Stomach smooth muscle (tissue), 2 donors: ENCODE measurements at regions not wholly inside any gene's neighbourhood (a gene's known extent, or its start where the extent isn't known, plus 50 kb on each side); places are given as distances from the start of the nearest gene placed in this dataset.

ENCODE experiments used
- H3K27ac ChIP-seq: one replicate; pipeline ENCODE4 v1.7.0; 2013; ENCODE audit warnings: mild to moderate bottlenecking, low read length, inconsistent platforms
- H3K27me3 ChIP-seq, 2 donors: one replicate each; pipeline ENCODE4 v1.7.0; 2013; ENCODE audit warnings: low read length in 2 of 2; ENCODE audit not compliant: insufficient read depth in 2 of 2, control insufficient read depth in 1 of 2
- H3K36me3 ChIP-seq, 2 donors: one replicate each; pipeline ENCODE4 v1.7.0; 2013; ENCODE audit warnings: low read length in 2 of 2; ENCODE audit not compliant: control insufficient read depth in 2 of 2, insufficient read depth in 2 of 2
- H3K4me1 ChIP-seq: one replicate; pipeline ENCODE4 v1.7.0; 2013; ENCODE audit warnings: low read length; ENCODE audit not compliant: control insufficient read depth, insufficient read depth
- H3K4me3 ChIP-seq, 2 donors: one replicate each; pipeline ENCODE4 v1.7.0; 2013; ENCODE audit warnings: low read length in 2 of 2
- H3K9ac ChIP-seq, 2 donors: one replicate each; pipeline ENCODE4 v1.7.0; 2013; ENCODE audit warnings: low read length in 2 of 2, mild to moderate bottlenecking in 1 of 2
- H3K9me3 ChIP-seq, 2 donors: one replicate each; pipeline ENCODE4 v1.7.0; 2013; ENCODE audit warnings: low read length in 2 of 2; ENCODE audit not compliant: control insufficient read depth in 2 of 2
- donor health status: healthy.
- donor health status: Pancreatic carcinoma.

DNA sequence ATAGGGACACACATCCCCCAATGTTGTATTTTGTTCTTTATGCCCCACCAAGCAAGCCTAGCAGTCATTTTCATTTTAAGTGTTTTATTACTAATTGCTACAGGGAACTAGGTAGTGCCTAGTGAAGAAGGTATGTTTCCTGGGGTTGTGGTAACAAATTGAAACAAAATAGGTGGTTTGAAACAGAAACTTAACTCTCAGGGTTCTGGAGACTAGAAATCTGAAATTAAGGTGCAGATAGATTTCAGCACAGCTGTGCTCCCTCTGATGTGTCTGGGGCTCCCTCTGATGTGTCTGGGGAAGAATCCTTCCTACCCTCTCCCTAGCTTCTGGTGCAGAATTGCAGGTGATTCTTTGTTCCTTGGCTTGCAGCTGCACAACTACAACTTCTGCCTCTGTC is 390.1 kb downstream of the ZFHX3 start:
- Histone ChIP-seq H3K36me3 (no peaks in the 10 kb centered on the region), H3K9ac (no peak overlapping the region), H3K4me3 (no peak overlapping the region), H3K27me3 (no peaks in the 10 kb centered on the region), H3K4me1 (no peaks in the 10 kb centered on the region), H3K9me3 (no peaks in the 10 kb centered on the region), H3K27ac (no peak overlapping the region)

DNA sequence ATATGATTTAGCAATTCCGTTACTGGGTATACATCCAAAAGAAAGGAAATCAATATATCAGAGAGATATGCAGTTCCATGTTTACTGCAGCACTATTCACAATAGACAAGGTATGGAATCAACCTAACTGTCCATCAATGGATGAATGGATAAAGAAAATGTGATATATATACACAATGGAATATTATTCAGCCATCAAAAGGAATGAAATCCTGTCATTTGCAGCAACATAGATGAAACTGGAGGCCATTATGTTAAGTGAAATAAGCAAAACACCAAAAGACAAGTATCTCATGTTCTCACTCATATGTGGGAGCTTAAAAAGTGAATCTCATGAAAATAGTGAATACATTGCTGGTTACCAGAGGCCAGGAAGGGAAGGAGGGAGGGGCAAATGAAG is 390.8 kb downstream of the ZFHX3 start:
- no peaks in the 10 kb centered on the region for H3K4me1 ChIP-seq
- H3K4me3 ChIP-seq = no peak overlapping the region
- no peaks in the 10 kb centered on the region for H3K27me3 ChIP-seq
- no peak overlapping the region for H3K9ac ChIP-seq
- no peaks in the 10 kb centered on the region for H3K36me3 ChIP-seq
- H3K27ac ChIP-seq = no peak overlapping the region
- H3K9me3 ChIP-seq = no peaks in the 10 kb centered on the region

DNA sequence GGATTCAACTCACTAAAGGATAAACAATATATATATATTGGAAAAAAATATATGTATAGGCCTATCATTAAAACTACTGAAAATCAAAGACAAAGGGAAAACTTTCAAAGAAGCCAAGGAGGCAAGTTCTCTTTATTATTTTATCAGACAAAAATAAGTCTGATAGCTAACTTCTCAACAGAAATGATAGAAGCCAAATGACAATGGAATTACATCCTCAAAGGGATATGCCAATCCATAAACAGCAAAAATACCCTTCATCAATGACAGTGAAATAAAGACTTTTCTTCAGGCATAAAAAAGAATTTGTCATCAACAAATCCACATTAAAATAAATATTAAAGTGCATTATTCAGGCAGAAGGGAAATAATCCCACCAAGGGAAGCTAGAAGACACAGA is 393.4 kb downstream of the ZFHX3 start:
- H3K27ac ChIP-seq = no peak overlapping the region
- no peaks in the 10 kb centered on the region for H3K9me3 ChIP-seq
- no peaks in the 10 kb centered on the region for H3K36me3 ChIP-seq
- H3K9ac ChIP-seq = no peak overlapping the region
- no peaks in the 10 kb centered on the region for H3K4me1 ChIP-seq
- no peaks in the 10 kb centered on the region for H3K27me3 ChIP-seq
- H3K4me3 ChIP-seq = no peak overlapping the region

GRCh38 chr16:72649254-72649944 is 398.5 kb downstream of the ZFHX3 start:
- Histone ChIP-seq H3K4me1 (no peaks in the 10 kb centered on the region), H3K9me3 (no peaks in the 10 kb centered on the region), H3K27me3 (no peaks in the 10 kb centered on the region), H3K9ac (no peak overlapping the region), H3K4me3 (no peak overlapping the region), H3K27ac (no peak overlapping the region), H3K36me3 (no peaks in the 10 kb centered on the region)

GRCh38 chr16:72646615-72647014 is 401.3 kb downstream of the ZFHX3 start:
- Histone ChIP-seq H3K27ac (no peak overlapping the region), H3K36me3 (no peaks in the 10 kb centered on the region), H3K4me1 (no peaks in the 10 kb centered on the region), H3K27me3 (no peaks in the 10 kb centered on the region), H3K4me3 (no peak overlapping the region), H3K9me3 (no peaks in the 10 kb centered on the region), H3K9ac (no peak overlapping the region)

GRCh38 chr16:72645538-72645937 is 402.4 kb downstream of the ZFHX3 start:
- no peak overlapping the region for H3K9ac ChIP-seq
- H3K36me3 ChIP-seq = no peaks in the 10 kb centered on the region
- no peak overlapping the region for H3K4me3 ChIP-seq
- no peaks in the 10 kb centered on the region for H3K9me3 ChIP-seq
- no peaks in the 10 kb centered on the region for H3K27me3 ChIP-seq
- no peak overlapping the region for H3K27ac ChIP-seq
- no peaks in the 10 kb centered on the region for H3K4me1 ChIP-seq

DNA sequence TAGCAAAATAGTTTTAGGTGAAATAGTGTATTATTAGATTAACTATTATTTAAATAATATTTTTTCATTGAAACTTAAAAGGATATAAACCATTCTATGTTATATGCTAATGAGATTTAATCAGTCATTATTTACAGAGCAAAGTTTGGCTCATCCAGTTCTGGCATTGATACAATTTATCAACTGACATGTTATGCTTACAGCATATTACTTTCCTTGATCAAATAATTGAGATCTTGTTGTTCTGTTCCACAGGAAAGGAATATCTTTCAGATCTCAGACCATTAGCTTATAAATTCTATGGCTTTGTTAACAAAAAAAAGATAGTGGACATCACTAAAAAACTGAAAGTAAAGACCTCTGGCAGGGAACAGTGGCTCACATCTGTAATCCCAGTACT is 403.0 kb downstream of the ZFHX3 start:
- Histone ChIP-seq H3K27ac (no peak overlapping the region), H3K4me1 (no peaks in the 10 kb centered on the region), H3K9me3 (no peaks in the 10 kb centered on the region), H3K9ac (no peak overlapping the region), H3K36me3 (no peaks in the 10 kb centered on the region), H3K27me3 (no peaks in the 10 kb centered on the region), H3K4me3 (no peak overlapping the region)

GRCh38 chr16:72639494-72639893 is 408.4 kb downstream of the ZFHX3 start:
- H3K4me1 ChIP-seq = no peaks in the 10 kb centered on the region
- H3K27ac ChIP-seq = no peak overlapping the region
- no peak overlapping the region for H3K4me3 ChIP-seq
- no peaks in the 10 kb centered on the region for H3K36me3 ChIP-seq
- no peak overlapping the region for H3K9ac ChIP-seq
- H3K9me3 ChIP-seq = peaks cover 0 to 2% of the 10 kb centered on the region in 2 donors
- no peaks in the 10 kb centered on the region for H3K27me3 ChIP-seq

GRCh38 chr16:72637306-72637705 is 410.6 kb downstream of the ZFHX3 start:
- no peak overlapping the region for H3K27ac ChIP-seq
- H3K9ac ChIP-seq = no peak overlapping the region
- no peaks in the 10 kb centered on the region for H3K36me3 ChIP-seq
- H3K27me3 ChIP-seq = no peaks in the 10 kb centered on the region
- H3K4me3 ChIP-seq = no peak overlapping the region
- H3K9me3 ChIP-seq = peaks cover 0 to 2% of the 10 kb centered on the region in 2 donors
- no peaks in the 10 kb centered on the region for H3K4me1 ChIP-seq

DNA sequence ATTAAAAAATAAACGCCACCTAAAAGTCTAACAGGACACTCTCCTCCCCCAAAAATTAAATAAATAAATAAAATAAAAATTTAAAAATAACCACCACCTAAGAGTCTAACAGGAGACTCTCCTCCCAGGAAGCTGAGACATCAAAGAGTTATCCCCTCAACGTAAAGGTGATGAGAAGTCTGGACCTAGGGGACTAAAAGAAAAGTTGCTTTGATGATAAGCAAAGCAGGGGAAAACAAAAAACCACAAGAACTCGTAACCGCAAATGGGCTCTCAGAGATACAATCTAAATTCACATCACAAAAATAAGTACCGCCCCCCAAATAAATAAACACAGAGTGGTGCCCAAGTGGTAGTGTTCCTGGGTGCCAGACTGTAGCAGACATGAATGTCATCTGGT is 412.2 kb downstream of the ZFHX3 start:
- Histone ChIP-seq H3K27me3 (no peaks in the 10 kb centered on the region), H3K36me3 (no peaks in the 10 kb centered on the region), H3K9ac (no peak overlapping the region), H3K4me1 (no peaks in the 10 kb centered on the region), H3K27ac (no peak overlapping the region), H3K9me3 (peaks cover 0 to 2% of the 10 kb centered on the region in 2 donors), H3K4me3 (no peak overlapping the region)

- peaks cover 0 to 2% of the 10 kb centered on the region in 2 donors for H3K9me3 ChIP-seq
- no peaks in the 10 kb centered on the region for H3K36me3 ChIP-seq
- H3K4me1 ChIP-seq = no peaks in the 10 kb centered on the region
- H3K27me3 ChIP-seq = no peaks in the 10 kb centered on the region
- H3K27ac ChIP-seq = no peak overlapping the region
- H3K4me3 ChIP-seq = no peak overlapping the region
- no peak overlapping the region for H3K9ac ChIP-seq
Measured at GRCh38 chr16:72635104-72635503, 412.8 kb downstream of the ZFHX3 start.
